RWPE1 (cell line): ENCODE measurements at regions not wholly inside any gene's neighbourhood (a gene's known extent, or its start where the extent isn't known, plus 50 kb on each side); places are given as distances from the start of the nearest gene placed in this dataset.
"Not testable (repeated sequence)": the region's sequence is repeated elsewhere in the genome, so short reads cannot be mapped to it uniquely, and the experiment has no call there.

Experiments
- CTCF ChIA-PET: fragments of 350-600 bp; sonication (Branson Sonifier 250); formaldehyde crosslinking; extraction: SDS; loops from one replicate; lab custom pipeline; 2021; lab: Yijun Ruan, JAX
- POLR2A ChIA-PET: fragments of 400-600 bp; formaldehyde crosslinking; extraction: SDS; loops from one replicate; lab custom pipeline; 2020; ENCODE audit warnings: antibody characterized with exemption; ENCODE audit not compliant: low non-redundant PET; lab: Yijun Ruan, JAX
- DNase-seq: peaks from one replicate; pipeline ENCODE4 v3.0.0; 2012; ENCODE audit warnings: low spot score
- H3K27ac ChIP-seq: fragments of 450-650 bp; 2 replicates; pipeline ENCODE4 v1.5.1; 2017
- CTCF ChIP-seq: fragments of 450-650 bp; conservative IDR thresholded peaks from 2 replicates; pipeline ENCODE4 v1.5.1; 2017; ENCODE audit warnings: low read depth, mild to moderate bottlenecking

DNA sequence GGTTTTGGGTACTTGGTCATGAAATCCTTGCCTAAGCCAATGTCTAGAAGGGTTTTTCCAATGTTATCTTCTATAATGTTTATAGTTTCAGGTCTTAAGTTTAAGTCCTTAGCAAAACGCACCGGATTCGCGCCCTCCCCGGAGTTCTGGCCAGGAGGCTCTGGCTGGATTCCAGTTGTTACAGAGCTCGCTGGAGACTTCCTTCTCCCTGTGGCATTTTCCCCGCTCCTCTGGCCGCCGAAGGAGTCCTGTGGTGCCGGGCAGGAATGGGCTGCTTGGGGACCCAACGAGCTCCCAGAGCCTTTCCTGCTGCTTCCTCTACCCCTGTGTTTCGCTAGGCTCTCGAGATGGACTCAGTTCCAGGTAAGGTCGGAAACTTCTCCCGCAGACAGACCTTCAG lies 335.9 kb downstream of the AEBP2 start:
- ChIA-PET CTCF (no interaction called here), POLR2A (no interaction called here)
- TF ChIP-seq CTCF, result no peak
- DNase-seq, result no peak
- no peak overlapping the region for H3K27ac ChIP-seq

- CTCF ChIA-PET, POLR2A ChIA-PET: not testable (repeated sequence)
Observed at GRCh38 chr12:19775976-19776375, 336.7 kb downstream of the AEBP2 start.

DNA sequence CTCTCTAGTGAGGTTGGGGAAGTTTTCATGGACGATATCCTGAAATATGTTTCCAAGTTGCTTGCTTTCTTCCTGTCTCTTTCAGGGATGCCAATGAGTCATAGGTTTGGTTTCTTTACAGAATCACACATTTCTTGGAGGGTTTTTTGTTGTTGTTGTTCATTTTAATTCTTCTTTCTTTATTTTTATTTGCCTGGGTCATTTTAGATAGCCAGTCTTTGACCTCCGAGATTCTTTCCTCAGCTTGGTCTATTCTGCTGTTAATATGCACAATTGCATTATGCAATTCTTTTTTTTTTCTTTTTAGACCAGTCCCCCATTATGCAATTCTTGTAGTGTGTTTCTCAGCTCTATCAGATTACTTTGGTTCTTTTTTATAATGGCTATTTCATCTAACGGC lies 338.9 kb downstream of the AEBP2 start:
- no peak for DNase-seq
- ChIA-PET CTCF (no interaction called here), POLR2A (no interaction called here)
- TF ChIP-seq CTCF, result no peak
- no peak overlapping the region for H3K27ac ChIP-seq

More at GRCh38 chr12:19775976-19776375, 336.7 kb downstream of the AEBP2 start:
- H3K27ac ChIP-seq, DNase-seq: not testable (repeated sequence)

DNA sequence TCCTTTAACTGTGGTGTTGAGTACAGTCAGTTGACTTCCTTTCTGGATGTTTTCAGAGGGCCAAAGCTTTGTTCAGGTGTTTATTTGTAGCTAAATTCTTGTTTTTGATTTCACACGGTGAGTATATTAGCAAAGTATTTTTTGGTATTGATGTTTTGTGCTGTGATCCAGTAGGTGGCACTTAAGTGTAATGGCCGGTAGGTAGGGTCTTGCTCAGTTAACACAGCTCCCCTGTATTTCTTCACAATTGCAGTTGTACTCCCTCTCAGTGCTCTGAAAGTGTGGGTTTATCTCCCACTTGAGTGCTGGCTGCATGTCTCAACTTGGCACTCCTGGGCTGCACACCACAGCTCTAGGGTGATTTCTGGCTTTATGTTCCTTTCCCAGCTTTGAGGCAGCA lies 339.5 kb downstream of the AEBP2 start:
- no peak overlapping the region for H3K27ac ChIP-seq
- TF ChIP-seq CTCF, result no peak
- CTCF ChIA-PET, result no interaction called here
- no peak for DNase-seq
- POLR2A ChIA-PET, result no interaction called here

GRCh38 chr12:19779395-19780056 lies 340.2 kb downstream of the AEBP2 start:
- DNase-seq, result no peak
- ChIA-PET POLR2A (no interaction called here), CTCF (no interaction called here)
- TF ChIP-seq CTCF, result no peak
- H3K27ac ChIP-seq, result no peak overlapping the region

DNA sequence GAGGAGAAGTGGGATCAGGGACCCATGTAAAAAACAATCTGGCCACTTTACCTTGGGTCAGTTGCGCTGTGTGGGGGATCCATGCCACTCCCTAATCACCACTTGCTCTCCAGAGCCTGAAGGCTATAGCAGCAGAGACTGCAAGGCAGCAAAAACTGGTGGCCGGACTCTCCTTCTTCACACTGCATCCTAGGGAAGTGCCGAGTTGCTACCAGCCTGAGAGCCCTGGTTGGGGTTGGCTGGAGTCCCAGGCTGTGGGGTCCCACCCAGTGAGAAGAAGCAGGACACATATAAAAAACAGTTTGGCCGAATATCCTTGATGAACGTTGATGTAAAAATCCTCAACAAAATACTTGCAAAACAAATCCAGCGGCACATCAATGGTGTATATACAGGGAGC lies 341.2 kb downstream of the AEBP2 start:
- no peak for DNase-seq
- ChIA-PET CTCF (interaction anchor here (0.6 kb wide), 1 partner anchor 1605 kb away, joined by 3 read pairs; no protein-coding TSS in a partner anchor), POLR2A (no interaction called here)
- no peak for TF ChIP-seq CTCF
- no peak overlapping the region for H3K27ac ChIP-seq

DNA sequence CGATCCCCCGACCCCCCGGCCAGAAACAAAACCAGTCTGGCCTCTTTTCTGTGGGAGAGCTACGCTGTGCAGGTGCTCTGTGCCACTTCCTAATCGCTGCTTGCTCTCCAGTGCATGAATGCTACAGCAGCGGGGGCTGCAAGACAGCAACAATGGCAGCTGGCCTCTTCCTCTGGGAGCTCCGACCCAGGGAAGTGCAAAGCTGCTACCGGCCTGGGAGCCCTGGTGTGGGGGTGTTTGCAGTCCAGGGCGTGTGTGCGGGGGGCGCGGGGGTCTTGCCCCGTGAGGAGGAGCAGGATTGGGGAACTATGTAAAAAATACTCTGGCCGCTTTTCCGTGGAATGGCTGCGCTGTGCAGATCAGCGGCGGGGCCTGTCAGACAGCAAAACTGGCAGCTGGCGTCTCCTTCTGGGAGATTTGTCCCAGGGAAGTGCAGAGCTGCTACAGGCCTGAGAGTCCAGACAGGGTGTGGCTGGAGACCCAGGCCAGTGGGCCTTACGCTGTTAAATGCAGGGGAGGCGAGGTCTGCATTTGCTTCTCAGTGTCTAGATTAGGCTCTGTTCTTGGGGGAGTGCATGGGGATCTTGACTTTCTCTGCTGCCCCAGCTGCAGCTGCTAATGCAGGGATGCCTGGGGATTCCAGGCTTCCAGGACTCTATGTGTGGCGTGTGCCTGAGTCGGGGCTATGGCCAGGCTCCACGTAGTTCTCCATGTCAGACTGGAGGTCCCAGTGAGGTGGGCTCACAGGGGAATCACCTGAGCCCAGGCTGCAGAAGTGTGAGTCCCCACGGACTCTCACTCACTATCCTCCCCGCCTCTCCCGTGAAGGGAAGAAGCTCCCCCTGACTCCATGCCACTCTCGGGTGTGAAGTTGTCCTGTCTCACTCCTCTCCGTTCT lies 344.5 kb downstream of the AEBP2 start:
- TF ChIP-seq CTCF, result no peak
- CTCF ChIA-PET, result no interaction called here
- POLR2A ChIA-PET, result no interaction called here
- no peak for DNase-seq
- no peak overlapping the region for H3K27ac ChIP-seq
